ENCODE measurements at regions not wholly inside any gene's neighbourhood (a gene's known extent, or its start where the extent isn't known, plus 50 kb on each side); places are given as distances from the start of the nearest gene placed in this dataset.

DNA sequence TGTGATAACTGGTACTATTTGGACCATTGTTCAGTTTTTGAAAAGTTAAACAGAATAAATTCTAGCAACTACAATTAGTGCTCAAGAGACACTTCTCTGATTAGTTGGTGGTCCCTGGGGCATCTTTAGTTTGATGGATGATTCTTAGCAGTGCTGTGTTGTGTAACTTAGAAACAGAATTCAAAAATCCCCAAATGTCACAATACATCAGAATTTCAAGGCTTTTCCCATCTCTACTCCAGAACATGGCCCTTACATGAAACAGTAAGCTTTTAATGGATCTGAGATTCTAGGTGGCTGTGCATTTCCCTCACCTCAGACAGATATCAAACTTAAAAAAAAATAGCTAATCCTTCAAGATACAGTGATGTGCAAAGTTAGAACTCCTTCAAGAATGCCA, 104.4 kb upstream of the CXCL13 start:
- Histone ChIP-seq H3K27ac (ENCODE audit: low read depth in 1 of 2, low read length in 2 of 2) (no peak overlapping the region), H3K4me3 (ENCODE audit: low read depth in 1 of 3, low read length in 3 of 3) (no peak overlapping the region), H3K9ac (ENCODE audit: low read depth in 1 of 2, low read length in 2 of 2) (no peak overlapping the region), H3K36me3 (ENCODE audit: control insufficient read depth in 4 of 4, insufficient read depth in 3 of 4, low read depth in 1 of 4, low read length in 3 of 4) (no peaks in the 10 kb centered on the region), H3K4me1 (ENCODE audit: control insufficient read depth in 4 of 4, insufficient read depth in 4 of 4, low read length in 3 of 4) (no peaks in the 10 kb centered on the region), H3K27me3 (ENCODE audit: control insufficient read depth in 4 of 4, insufficient read depth in 4 of 4, low read length in 3 of 4) (no peaks in the 10 kb centered on the region), H3K9me3 (ENCODE audit: control insufficient read depth in 4 of 4, low read length in 3 of 4) (no peaks in the 10 kb centered on the region)
- TF ChIP-seq JUND (IDR thresholded peaks at IDR 0.05) (no peak), YY1 (IDR thresholded peaks at IDR 0.05) (no peak), TAF1 (conservative IDR thresholded peaks at IDR 0.05) (no peak), HNF4A (conservative IDR thresholded peaks at IDR 0.05) (no peak), EGR1 (IDR thresholded peaks at IDR 0.05; ENCODE audit: low read depth in 2 of 2) (no peak), SP1 (IDR thresholded peaks at IDR 0.05) (no peak), RXRA (IDR thresholded peaks at IDR 0.05) (no peak)
- TF ChIP-seq, protein P1, sequence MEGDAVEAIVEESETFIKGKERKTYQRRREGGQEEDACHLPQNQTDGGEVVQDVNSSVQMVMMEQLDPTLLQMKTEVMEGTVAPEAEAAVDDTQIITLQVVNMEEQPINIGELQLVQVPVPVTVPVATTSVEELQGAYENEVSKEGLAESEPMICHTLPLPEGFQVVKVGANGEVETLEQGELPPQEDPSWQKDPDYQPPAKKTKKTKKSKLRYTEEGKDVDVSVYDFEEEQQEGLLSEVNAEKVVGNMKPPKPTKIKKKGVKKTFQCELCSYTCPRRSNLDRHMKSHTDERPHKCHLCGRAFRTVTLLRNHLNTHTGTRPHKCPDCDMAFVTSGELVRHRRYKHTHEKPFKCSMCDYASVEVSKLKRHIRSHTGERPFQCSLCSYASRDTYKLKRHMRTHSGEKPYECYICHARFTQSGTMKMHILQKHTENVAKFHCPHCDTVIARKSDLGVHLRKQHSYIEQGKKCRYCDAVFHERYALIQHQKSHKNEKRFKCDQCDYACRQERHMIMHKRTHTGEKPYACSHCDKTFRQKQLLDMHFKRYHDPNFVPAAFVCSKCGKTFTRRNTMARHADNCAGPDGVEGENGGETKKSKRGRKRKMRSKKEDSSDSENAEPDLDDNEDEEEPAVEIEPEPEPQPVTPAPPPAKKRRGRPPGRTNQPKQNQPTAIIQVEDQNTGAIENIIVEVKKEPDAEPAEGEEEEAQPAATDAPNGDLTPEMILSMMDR (IDR thresholded peaks at IDR 0.05; ENCODE audit: low read depth, low read length, missing input control): no peak
- TF ChIP-seq, protein P2, sequence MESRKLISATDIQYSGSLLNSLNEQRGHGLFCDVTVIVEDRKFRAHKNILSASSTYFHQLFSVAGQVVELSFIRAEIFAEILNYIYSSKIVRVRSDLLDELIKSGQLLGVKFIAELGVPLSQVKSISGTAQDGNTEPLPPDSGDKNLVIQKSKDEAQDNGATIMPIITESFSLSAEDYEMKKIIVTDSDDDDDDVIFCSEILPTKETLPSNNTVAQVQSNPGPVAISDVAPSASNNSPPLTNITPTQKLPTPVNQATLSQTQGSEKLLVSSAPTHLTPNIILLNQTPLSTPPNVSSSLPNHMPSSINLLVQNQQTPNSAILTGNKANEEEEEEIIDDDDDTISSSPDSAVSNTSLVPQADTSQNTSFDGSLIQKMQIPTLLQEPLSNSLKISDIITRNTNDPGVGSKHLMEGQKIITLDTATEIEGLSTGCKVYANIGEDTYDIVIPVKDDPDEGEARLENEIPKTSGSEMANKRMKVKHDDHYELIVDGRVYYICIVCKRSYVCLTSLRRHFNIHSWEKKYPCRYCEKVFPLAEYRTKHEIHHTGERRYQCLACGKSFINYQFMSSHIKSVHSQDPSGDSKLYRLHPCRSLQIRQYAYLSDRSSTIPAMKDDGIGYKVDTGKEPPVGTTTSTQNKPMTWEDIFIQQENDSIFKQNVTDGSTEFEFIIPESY (IDR thresholded peaks at IDR 0.05): no peak
- TF ChIP-seq, protein P3, sequence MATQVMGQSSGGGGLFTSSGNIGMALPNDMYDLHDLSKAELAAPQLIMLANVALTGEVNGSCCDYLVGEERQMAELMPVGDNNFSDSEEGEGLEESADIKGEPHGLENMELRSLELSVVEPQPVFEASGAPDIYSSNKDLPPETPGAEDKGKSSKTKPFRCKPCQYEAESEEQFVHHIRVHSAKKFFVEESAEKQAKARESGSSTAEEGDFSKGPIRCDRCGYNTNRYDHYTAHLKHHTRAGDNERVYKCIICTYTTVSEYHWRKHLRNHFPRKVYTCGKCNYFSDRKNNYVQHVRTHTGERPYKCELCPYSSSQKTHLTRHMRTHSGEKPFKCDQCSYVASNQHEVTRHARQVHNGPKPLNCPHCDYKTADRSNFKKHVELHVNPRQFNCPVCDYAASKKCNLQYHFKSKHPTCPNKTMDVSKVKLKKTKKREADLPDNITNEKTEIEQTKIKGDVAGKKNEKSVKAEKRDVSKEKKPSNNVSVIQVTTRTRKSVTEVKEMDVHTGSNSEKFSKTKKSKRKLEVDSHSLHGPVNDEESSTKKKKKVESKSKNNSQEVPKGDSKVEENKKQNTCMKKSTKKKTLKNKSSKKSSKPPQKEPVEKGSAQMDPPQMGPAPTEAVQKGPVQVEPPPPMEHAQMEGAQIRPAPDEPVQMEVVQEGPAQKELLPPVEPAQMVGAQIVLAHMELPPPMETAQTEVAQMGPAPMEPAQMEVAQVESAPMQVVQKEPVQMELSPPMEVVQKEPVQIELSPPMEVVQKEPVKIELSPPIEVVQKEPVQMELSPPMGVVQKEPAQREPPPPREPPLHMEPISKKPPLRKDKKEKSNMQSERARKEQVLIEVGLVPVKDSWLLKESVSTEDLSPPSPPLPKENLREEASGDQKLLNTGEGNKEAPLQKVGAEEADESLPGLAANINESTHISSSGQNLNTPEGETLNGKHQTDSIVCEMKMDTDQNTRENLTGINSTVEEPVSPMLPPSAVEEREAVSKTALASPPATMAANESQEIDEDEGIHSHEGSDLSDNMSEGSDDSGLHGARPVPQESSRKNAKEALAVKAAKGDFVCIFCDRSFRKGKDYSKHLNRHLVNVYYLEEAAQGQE (IDR thresholded peaks at IDR 0.05): no peak
- no peak for DNase-seq (ENCODE audit: low spot score)

DNA sequence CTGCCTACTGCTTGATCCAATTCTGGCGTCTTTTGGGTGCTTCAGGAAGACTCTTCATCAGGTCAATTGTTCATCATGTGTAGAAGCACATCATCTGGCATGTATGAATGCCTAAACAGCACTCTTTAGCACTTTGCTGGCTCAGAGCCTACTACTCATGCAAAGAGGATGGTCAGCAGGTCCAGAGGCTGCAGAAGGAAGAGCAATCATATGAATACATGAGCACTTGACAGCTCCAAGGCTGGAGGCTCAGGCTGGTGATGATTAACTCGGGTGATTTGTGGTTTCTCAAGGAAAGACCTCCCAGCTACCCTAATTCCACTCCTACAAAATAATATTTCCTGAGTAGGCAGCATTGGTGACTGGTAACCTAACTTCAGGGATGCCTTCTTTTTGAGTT, 103.8 kb upstream of the CXCL13 start:
- no peaks in the 10 kb centered on the region for H3K36me3 ChIP-seq (ENCODE audit: control insufficient read depth in 4 of 4, insufficient read depth in 3 of 4, low read depth in 1 of 4, low read length in 3 of 4)
- H3K9ac ChIP-seq (ENCODE audit: low read depth in 1 of 2, low read length in 2 of 2): no peak overlapping the region
- no peaks in the 10 kb centered on the region for H3K4me1 ChIP-seq (ENCODE audit: control insufficient read depth in 4 of 4, insufficient read depth in 4 of 4, low read length in 3 of 4)
- no peak overlapping the region for H3K4me3 ChIP-seq (ENCODE audit: low read depth in 1 of 3, low read length in 3 of 3)
- H3K27ac ChIP-seq (ENCODE audit: low read depth in 1 of 2, low read length in 2 of 2): no peak overlapping the region
- H3K9me3 ChIP-seq (ENCODE audit: control insufficient read depth in 4 of 4, low read length in 3 of 4): no peaks in the 10 kb centered on the region
- no peak for DNase-seq (ENCODE audit: low spot score)
- no peak for TF ChIP-seq RAD21 (IDR thresholded peaks at IDR 0.05)
- TF ChIP-seq TAF1 (conservative IDR thresholded peaks at IDR 0.05): no peak
- TF ChIP-seq, protein P4, sequence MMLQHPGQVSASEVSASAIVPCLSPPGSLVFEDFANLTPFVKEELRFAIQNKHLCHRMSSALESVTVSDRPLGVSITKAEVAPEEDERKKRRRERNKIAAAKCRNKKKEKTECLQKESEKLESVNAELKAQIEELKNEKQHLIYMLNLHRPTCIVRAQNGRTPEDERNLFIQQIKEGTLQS (IDR thresholded peaks at IDR 0.05): no peak
- 59% methylated on average over 2 of the region's 2 CpGs for WGBS
- H3K27me3 ChIP-seq (ENCODE audit: control insufficient read depth in 4 of 4, insufficient read depth in 4 of 4, low read length in 3 of 4): no peaks in the 10 kb centered on the region
